ENCODE measurements at regions not wholly inside any gene's neighbourhood (a gene's known extent, or its start where the extent isn't known, plus 50 kb on each side); places are given as distances from the start of the nearest gene placed in this dataset.

DNA sequence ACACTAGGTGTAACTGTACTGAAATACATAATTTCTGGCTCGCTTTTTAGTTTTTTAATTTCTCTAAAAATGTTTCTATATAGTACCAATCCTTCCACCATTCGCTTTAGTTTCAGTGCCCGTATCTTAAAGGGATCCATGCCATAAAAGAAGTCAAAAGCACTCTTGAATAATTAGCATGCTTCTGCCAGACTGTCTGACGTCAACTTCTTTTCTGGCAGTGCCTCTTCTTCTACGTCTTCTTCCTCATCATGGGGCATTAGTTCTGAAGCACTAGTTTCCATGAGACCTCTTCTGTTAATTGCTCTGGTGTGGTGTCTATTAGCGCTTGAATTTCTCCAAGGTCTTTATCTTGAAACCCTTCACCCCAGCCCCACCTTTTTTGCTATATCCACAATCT, 93.8 kb upstream of the DOCK9 start:
- Mint-ChIP-seq H3K4me3 (ENCODE audit: low read depth, unreplicated experiment) (no peak overlapping the region), H3K9me3 (ENCODE audit: low read depth, unreplicated experiment) (peaks cover 7% of the 10 kb centered on the region), H3K4me1 (ENCODE audit: low read depth, unreplicated experiment) (peaks cover 7% of the 10 kb centered on the region), H3K36me3 (ENCODE audit: insufficient read depth, unreplicated experiment) (no peaks in the 10 kb centered on the region), H3K27ac (ENCODE audit: unreplicated experiment) (no peak overlapping the region), H3K27me3 (ENCODE audit: unreplicated experiment) (no peaks in the 10 kb centered on the region)
- no TSS peak for BruUV-seq (replicated peaks)
- TF ChIP-seq, protein P1, sequence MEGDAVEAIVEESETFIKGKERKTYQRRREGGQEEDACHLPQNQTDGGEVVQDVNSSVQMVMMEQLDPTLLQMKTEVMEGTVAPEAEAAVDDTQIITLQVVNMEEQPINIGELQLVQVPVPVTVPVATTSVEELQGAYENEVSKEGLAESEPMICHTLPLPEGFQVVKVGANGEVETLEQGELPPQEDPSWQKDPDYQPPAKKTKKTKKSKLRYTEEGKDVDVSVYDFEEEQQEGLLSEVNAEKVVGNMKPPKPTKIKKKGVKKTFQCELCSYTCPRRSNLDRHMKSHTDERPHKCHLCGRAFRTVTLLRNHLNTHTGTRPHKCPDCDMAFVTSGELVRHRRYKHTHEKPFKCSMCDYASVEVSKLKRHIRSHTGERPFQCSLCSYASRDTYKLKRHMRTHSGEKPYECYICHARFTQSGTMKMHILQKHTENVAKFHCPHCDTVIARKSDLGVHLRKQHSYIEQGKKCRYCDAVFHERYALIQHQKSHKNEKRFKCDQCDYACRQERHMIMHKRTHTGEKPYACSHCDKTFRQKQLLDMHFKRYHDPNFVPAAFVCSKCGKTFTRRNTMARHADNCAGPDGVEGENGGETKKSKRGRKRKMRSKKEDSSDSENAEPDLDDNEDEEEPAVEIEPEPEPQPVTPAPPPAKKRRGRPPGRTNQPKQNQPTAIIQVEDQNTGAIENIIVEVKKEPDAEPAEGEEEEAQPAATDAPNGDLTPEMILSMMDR (IDR thresholded peaks at IDR 0.05; ENCODE audit: unreplicated experiment) = no peak
- CTCF ChIA-PET = no interaction called here
- intact Hi-C loops (cut with micrococcal nuclease; ENCODE audit: unreplicated experiment) = no loop called here
- DNase-seq = no peak

DNA sequence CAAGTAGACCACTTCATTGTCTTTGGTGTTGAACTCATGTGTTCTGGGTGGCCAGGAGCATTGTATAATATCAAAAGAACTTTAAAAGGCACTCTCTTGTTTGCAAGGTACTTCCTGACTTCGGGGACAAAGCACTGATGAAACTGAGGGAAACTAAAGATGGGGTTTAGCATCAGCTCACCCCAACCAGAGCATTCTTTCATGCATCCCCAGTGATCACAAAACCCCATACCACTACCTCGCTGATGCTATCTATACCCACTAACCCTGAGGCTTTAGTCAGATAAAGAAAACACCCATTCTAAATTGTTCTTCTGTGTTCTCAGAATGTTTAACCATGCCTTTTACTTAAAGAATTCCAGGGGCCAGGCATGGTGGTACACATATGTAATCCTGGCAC, 94.5 kb upstream of the DOCK9 start:
- peaks cover 3% of the 10 kb centered on the region for H3K9me3 Mint-ChIP-seq (ENCODE audit: low read depth, unreplicated experiment)
- no peak overlapping the region for H3K4me3 Mint-ChIP-seq (ENCODE audit: low read depth, unreplicated experiment)
- H3K27me3 Mint-ChIP-seq (ENCODE audit: unreplicated experiment) = no peaks in the 10 kb centered on the region
- BruUV-seq (replicated peaks) = no TSS peak
- H3K4me1 Mint-ChIP-seq (ENCODE audit: low read depth, unreplicated experiment) = peaks cover under 1% of the 10 kb centered on the region
- H3K36me3 Mint-ChIP-seq (ENCODE audit: insufficient read depth, unreplicated experiment) = no peaks in the 10 kb centered on the region
- intact Hi-C loops (cut with micrococcal nuclease; ENCODE audit: unreplicated experiment) = no loop called here
- TF ChIP-seq, protein P1 (IDR thresholded peaks at IDR 0.05; ENCODE audit: unreplicated experiment) = no peak
- CTCF ChIA-PET = no interaction called here
- no peak for DNase-seq
- H3K27ac Mint-ChIP-seq (ENCODE audit: unreplicated experiment) = no peak overlapping the region

DNA sequence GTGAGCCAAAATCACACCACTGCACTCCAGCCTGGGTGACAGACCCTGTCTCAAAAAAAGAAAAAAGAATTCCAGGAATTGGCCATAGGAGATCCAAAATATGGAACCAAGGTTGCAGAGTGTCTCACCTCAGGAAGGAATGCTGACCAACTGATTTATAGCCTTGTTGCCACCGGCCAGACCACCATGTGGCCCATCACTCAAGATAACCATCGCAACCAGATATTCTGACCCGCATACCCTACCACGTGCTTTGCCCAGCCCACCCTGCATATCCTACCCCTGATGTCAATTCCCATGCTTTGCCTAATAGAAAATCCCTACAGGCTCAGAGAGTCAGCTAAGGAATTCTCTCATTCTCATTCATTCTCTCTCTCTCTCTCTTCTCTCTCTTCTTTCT, 95.1 kb upstream of the DOCK9 start:
- Mint-ChIP-seq H3K4me1 (ENCODE audit: low read depth, unreplicated experiment) (peaks cover 2% of the 10 kb centered on the region), H3K4me3 (ENCODE audit: low read depth, unreplicated experiment) (no peak overlapping the region), H3K27ac (ENCODE audit: unreplicated experiment) (no peak overlapping the region), H3K27me3 (ENCODE audit: unreplicated experiment) (no peaks in the 10 kb centered on the region), H3K9me3 (ENCODE audit: low read depth, unreplicated experiment) (peaks cover 3% of the 10 kb centered on the region), H3K36me3 (ENCODE audit: insufficient read depth, unreplicated experiment) (no peaks in the 10 kb centered on the region)
- DNase-seq = no peak
- no TSS peak for BruUV-seq (replicated peaks)
- TF ChIP-seq, protein P1 (IDR thresholded peaks at IDR 0.05; ENCODE audit: unreplicated experiment) = no peak
- CTCF ChIA-PET = no interaction called here
- intact Hi-C loops (cut with micrococcal nuclease; ENCODE audit: unreplicated experiment) = no loop called here

DNA sequence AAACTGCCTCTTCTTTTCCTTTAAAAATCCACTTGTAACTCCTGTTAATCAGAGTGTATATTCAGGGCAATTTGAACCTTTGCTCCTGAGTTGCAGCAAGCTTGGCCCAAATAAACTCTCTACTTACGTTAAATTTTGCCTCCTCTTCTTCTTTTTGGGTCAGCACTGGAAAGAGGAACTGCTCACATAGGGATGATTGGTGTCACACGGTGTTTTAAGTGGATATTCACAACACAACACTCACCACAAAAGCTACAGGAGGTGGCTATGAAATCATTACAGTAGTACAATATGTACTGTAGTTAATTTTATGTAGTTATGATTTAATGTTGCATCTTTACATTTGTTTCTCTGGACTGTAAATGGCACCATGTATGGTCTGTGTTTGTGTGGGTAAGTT, 96.8 kb upstream of the DOCK9 start:
- DNase-seq = no peak
- no TSS peak for BruUV-seq (replicated peaks)
- TF ChIP-seq, protein P1 (IDR thresholded peaks at IDR 0.05; ENCODE audit: unreplicated experiment) = no peak
- Mint-ChIP-seq H3K4me1 (ENCODE audit: low read depth, unreplicated experiment) (peaks cover 9% of the 10 kb centered on the region), H3K27me3 (ENCODE audit: unreplicated experiment) (no peaks in the 10 kb centered on the region), H3K4me3 (ENCODE audit: low read depth, unreplicated experiment) (no peak overlapping the region), H3K27ac (ENCODE audit: unreplicated experiment) (no peak overlapping the region), H3K9me3 (ENCODE audit: low read depth, unreplicated experiment) (peaks cover 7% of the 10 kb centered on the region), H3K36me3 (ENCODE audit: insufficient read depth, unreplicated experiment) (no peaks in the 10 kb centered on the region)
- intact Hi-C loops (cut with micrococcal nuclease; ENCODE audit: unreplicated experiment) = no loop called here
- CTCF ChIA-PET = no interaction called here

Measured in Calu3 (cell line).